IMR-90 (cell line): ENCODE measurements at regions not wholly inside any gene's neighbourhood (a gene's known extent, or its start where the extent isn't known, plus 50 kb on each side); places are given as distances from the start of the nearest gene placed in this dataset.
"Not testable (repeated sequence)": the region's sequence is repeated elsewhere in the genome, so short reads cannot be mapped to it uniquely, and the experiment has no call there.

Experiments used
- ATAC-seq: fragments of 200-7000 bp; cut with Tn5 transposase; 2 replicates; pipeline ENCODE4 v1.9.1; 2020; ENCODE audit warnings: low read depth, mild to moderate bottlenecking, moderate library complexity
- BruUV-seq: library from RNA; stranded (reverse); fragments of 400-500 nt; replicated peaks from 2 replicates; lab custom pipeline; 2021; lab: Mats Ljungman, UMichigan
- CTCF ChIA-PET: fragments of 300-600 bp; formaldehyde crosslinking; extraction: SDS; loops from one replicate; lab custom pipeline; 2021; ENCODE audit warnings: antibody characterized with exemption; lab: Yijun Ruan, JAX
- POLR2A ChIA-PET: fragments of 300-600 bp; sonication (Branson Sonifier 250); formaldehyde crosslinking; loops from one replicate; lab custom pipeline; 2022; ENCODE audit warnings: antibody characterized with exemption; ENCODE audit not compliant: unreplicated experiment; lab: Charles Lee
- DNase-seq: peaks from one replicate; pipeline ENCODE4 v3.0.0; 2013
- H2AFZ ChIP-seq: replicated peaks from 2 replicates; pipeline ENCODE3; 2013; ENCODE audit warnings: low read length, mild to moderate bottlenecking; ENCODE audit not compliant: poor library complexity
- H2AK5ac ChIP-seq: 2 replicates; pipeline ENCODE4 v1.6.1; 2013; ENCODE audit warnings: low read depth, low read length, inconsistent platforms
- H2AK9ac ChIP-seq: replicated peaks from 2 replicates; pipeline ENCODE3; 2013; ENCODE audit warnings: mild to moderate bottlenecking, low read depth, low read length, moderate library complexity; ENCODE audit not compliant: poor library complexity
- H2BK120ac ChIP-seq: 2 replicates; pipeline ENCODE4 v1.6.1; 2013; ENCODE audit warnings: low read depth, low read length, inconsistent platforms
- H2BK15ac ChIP-seq: 3 replicates; pipeline ENCODE4 v1.6.1; 2013; ENCODE audit warnings: low read depth, low read length, inconsistent platforms
- H2BK20ac ChIP-seq: 2 replicates; pipeline ENCODE4 v1.6.1; 2013; ENCODE audit warnings: low read depth, mild to moderate bottlenecking, inconsistent platforms, low read length, moderate library complexity
- H2BK5ac ChIP-seq: 2 replicates; pipeline ENCODE4 v1.6.1; 2013; ENCODE audit warnings: mild to moderate bottlenecking, low read depth, low read length, inconsistent platforms; ENCODE audit not compliant: poor library complexity, severe bottlenecking
- H3K14ac ChIP-seq: replicated peaks from 2 replicates; pipeline ENCODE4 v1.6.1; 2013; ENCODE audit warnings: low read depth, low read length, inconsistent platforms
- H3K18ac ChIP-seq: 2 replicates; pipeline ENCODE4 v1.6.1; 2013; ENCODE audit warnings: low read depth, low read length, control low read depth
- H3K23ac ChIP-seq: 2 replicates; pipeline ENCODE4 v1.6.1; 2013; ENCODE audit warnings: low read depth, low read length, inconsistent platforms
- H3K27ac ChIP-seq: 2 replicates; pipeline ENCODE4 v1.5.1; 2013; ENCODE audit warnings: mild to moderate bottlenecking, control low read depth, low read length; ENCODE audit not compliant: insufficient read depth
- H3K27me3 ChIP-seq: 2 replicates; pipeline ENCODE4 v1.6.1; 2013; ENCODE audit warnings: low read length; ENCODE audit not compliant: control insufficient read depth, insufficient read depth
- H3K36me3 ChIP-seq: 2 replicates; pipeline ENCODE4 v1.6.1; 2013; ENCODE audit warnings: low read length, mixed read lengths; ENCODE audit not compliant: control insufficient read depth, insufficient read depth
- H3K4ac ChIP-seq: 2 replicates; pipeline ENCODE4 v1.6.1; 2013; ENCODE audit warnings: low read depth, low read length, inconsistent platforms
- H3K4me1 ChIP-seq: 2 replicates; pipeline ENCODE4 v1.6.1; 2013; ENCODE audit warnings: low read length, mixed read lengths; ENCODE audit not compliant: control insufficient read depth, insufficient read depth
- H3K4me2 ChIP-seq: 2 replicates; pipeline ENCODE4 v1.6.1; 2013; ENCODE audit warnings: low read depth, mild to moderate bottlenecking, control low read depth, low read length, moderate library complexity
- H3K4me3 ChIP-seq: 2 replicates; pipeline ENCODE4 v1.5.1; 2013; ENCODE audit warnings: low read depth, mild to moderate bottlenecking, control low read depth, low read length, moderate library complexity; ENCODE audit not compliant: insufficient read depth
- H3K56ac ChIP-seq: 2 replicates; pipeline ENCODE4 v1.6.1; 2013; ENCODE audit warnings: low read length, inconsistent platforms; ENCODE audit not compliant: insufficient read depth; ENCODE audit errors: extremely low read depth
- H3K79me1 ChIP-seq, 2 experiments: 2 replicates each; pipeline ENCODE4 v1.6.1; 2013; ENCODE audit warnings: low read length in 2 of 2, inconsistent platforms in 1 of 2, low read depth in 1 of 2
- H3K9ac ChIP-seq: 2 replicates; pipeline ENCODE4 v1.6.1; 2013; ENCODE audit warnings: low read depth, low read length, control low read depth
- H3K9me1 ChIP-seq: 2 replicates; pipeline ENCODE4 v1.6.1; 2013; ENCODE audit warnings: low read length, inconsistent platforms; ENCODE audit not compliant: insufficient read depth
- H3K9me3 ChIP-seq: 2 replicates; pipeline ENCODE4 v1.6.1; 2013; ENCODE audit warnings: low read length; ENCODE audit not compliant: control insufficient read depth, insufficient read depth
- H4K20me1 ChIP-seq: 2 replicates; pipeline ENCODE4 v1.6.1; 2013; ENCODE audit warnings: low read length, inconsistent platforms; ENCODE audit not compliant: insufficient read depth
- H4K5ac ChIP-seq: 2 replicates; pipeline ENCODE4 v1.6.1; 2013; ENCODE audit warnings: mild to moderate bottlenecking, low read depth, low read length, control low read depth
- H4K8ac ChIP-seq, 2 experiments: 2 replicates each; pipeline ENCODE4 v1.6.1; 2013; ENCODE audit warnings: low read depth in 2 of 2, low read length in 2 of 2, control low read depth in 1 of 2, inconsistent platforms in 1 of 2
- H4K91ac ChIP-seq: 2 replicates; pipeline ENCODE4 v1.6.1; 2013; ENCODE audit warnings: low read depth, low read length, inconsistent platforms; ENCODE audit not compliant: insufficient read depth
- WGBS, 2 experiments: methylation state at CpG; one replicate each; pipeline versions ENCODE4 v1.1.5 to v1.1.7; 2013; ENCODE audit warnings: missing lambda C conversion rate in 2 of 2; ENCODE audit not compliant: insufficient read length in 1 of 2; ENCODE audit errors: extremely low coverage in 2 of 2; 5-methylcytosine and 5-hydroxymethylcytosine counted together
- dilution Hi-C: fragments of 300-500 bp; cut with HindIII; formaldehyde crosslinking; loops from one replicate; pipeline ENCODE4 v1.14.3; 2018; ENCODE audit warnings: low sequenced_read_pairs; ENCODE audit not compliant: unreplicated experiment
- in situ Hi-C: fragments of 300-500 bp; cut with MboI; formaldehyde crosslinking; loops from 3 replicates; pipeline ENCODE4 v1.14.3; 2019; ENCODE audit warnings: low sequenced_read_pairs, inconsistent platforms, mixed read lengths
- intact Hi-C: fragments of 100-400 bp; cut with micrococcal nuclease; formaldehyde crosslinking; loops from 2 replicates; pipeline ENCODE4 v1.10.0; 2022

DNA sequence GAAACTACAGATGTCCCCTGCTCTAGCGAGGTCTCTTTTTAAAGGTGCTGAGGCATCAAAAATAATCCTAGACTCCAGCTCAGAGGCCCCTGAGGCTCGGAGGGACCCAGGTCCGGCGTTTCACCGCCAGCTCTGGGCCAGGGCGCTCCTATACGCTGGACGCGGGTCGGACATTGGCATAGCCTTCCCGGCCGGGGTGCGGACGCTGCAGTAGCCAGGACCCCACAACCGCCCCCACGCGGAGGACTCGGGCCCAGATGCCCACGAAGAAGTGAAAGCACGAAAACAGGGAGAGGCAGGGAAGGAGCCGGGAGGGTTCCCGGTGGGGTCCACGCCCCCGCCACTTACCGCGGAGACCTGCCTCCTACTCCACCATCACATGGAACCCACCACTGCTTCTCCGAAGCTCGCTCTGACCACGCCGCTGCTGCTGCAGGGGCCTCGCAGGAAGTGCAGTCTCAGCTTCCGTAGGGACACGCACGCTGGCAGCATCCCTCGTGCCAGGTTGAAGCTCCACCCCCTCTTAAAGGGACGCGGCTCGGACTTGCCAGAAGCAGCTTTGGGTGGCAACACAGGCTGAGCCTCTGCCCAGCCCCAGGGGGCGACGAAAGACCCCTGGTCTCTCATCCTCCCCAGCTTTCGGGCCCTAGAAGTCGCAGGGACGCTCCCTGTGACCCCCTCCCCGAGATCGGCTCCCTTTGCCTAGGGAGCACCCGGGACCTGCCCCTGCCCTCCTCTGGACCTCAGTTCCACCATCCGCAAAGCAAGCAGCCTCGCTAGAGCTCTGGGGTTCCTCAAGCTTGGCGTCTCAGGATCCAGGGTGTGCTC lies 96.7 kb downstream of the POTEG start:
- H4K8ac ChIP-seq, dilution Hi-C loops, H3K56ac ChIP-seq, H3K27ac ChIP-seq, H2AK9ac ChIP-seq, H4K91ac ChIP-seq, H3K9me3 ChIP-seq, H3K14ac ChIP-seq, H3K4me3 ChIP-seq, H4K5ac ChIP-seq, H3K4ac ChIP-seq, H4K20me1 ChIP-seq, H2AFZ ChIP-seq, H2AK5ac ChIP-seq, H2BK120ac ChIP-seq, CTCF ChIA-PET, H2BK20ac ChIP-seq, H3K9me1 ChIP-seq, H3K4me2 ChIP-seq, H2BK5ac ChIP-seq, ATAC-seq, H2BK15ac ChIP-seq, H3K4me1 ChIP-seq, H3K36me3 ChIP-seq, H3K79me1 ChIP-seq, H3K18ac ChIP-seq, DNase-seq, BruUV-seq, H3K23ac ChIP-seq, POLR2A ChIA-PET, intact Hi-C loops, in situ Hi-C loops, H3K9ac ChIP-seq, H3K27me3 ChIP-seq: not testable (repeated sequence)
- WGBS, 2 experiments = no CpG with 5 or more reads among the region's 49 CpGs

- H3K23ac ChIP-seq, H2AK5ac ChIP-seq, H3K4me1 ChIP-seq, H4K20me1 ChIP-seq, H2BK120ac ChIP-seq, H3K4ac ChIP-seq, H3K36me3 ChIP-seq, H3K27me3 ChIP-seq, H2AK9ac ChIP-seq, H4K5ac ChIP-seq, H2BK15ac ChIP-seq, H3K4me3 ChIP-seq, H3K4me2 ChIP-seq, H3K14ac ChIP-seq, H4K8ac ChIP-seq, H3K27ac ChIP-seq, H3K18ac ChIP-seq, H3K9me1 ChIP-seq, dilution Hi-C loops, CTCF ChIA-PET, H2AFZ ChIP-seq, ATAC-seq, H3K9me3 ChIP-seq, H4K91ac ChIP-seq, POLR2A ChIA-PET, H3K9ac ChIP-seq, DNase-seq, H3K79me1 ChIP-seq, H2BK20ac ChIP-seq, H3K56ac ChIP-seq, H2BK5ac ChIP-seq, intact Hi-C loops, in situ Hi-C loops, BruUV-seq: not testable (repeated sequence)
- no CpG with 5 or more reads among the region's 11 CpGs for WGBS, 2 experiments
These were observed 96.1 kb downstream of the POTEG start for GRCh38 chr14:19338060-19338372.
